Upper lobe of left lung (tissue), 6 donors: ENCODE measurements at regions not wholly inside any gene's neighbourhood (a gene's known extent, or its start where the extent isn't known, plus 50 kb on each side); places are given as distances from the start of the nearest gene placed in this dataset.

Experiments used
- ATAC-seq, 2 donors: fragments of 200-7000 bp; cut with Tn5 transposase; one replicate each; pipeline ENCODE4 v1.9.1; 2022; ENCODE audit warnings: mild to moderate bottlenecking in 2 of 2, moderate library complexity in 2 of 2; ENCODE audit not compliant: low FRiP score in 2 of 2
- DNase-seq, 2 donors: peaks; one replicate each; pipeline ENCODE4 v3.0.0-alpha.2; 2019 to 2020
- H3K27ac ChIP-seq, 4 donors: fragments of 200-600 bp; sonication (generic); one replicate each; pipeline ENCODE4 v1.5.1; 2016 to 2019
- H3K27me3 ChIP-seq, 4 donors: fragments of 200-600 bp; sonication (generic); one replicate each; pipeline ENCODE4 v1.5.1; 2017 to 2019
- H3K36me3 ChIP-seq, 4 donors: fragments of 200-600 bp; sonication (generic); one replicate each; pipeline ENCODE4 v1.5.1; 2016 to 2019
- H3K4me1 ChIP-seq, 4 donors: fragments of 200-600 bp; sonication (generic); one replicate each; pipeline ENCODE4 v1.5.1; 2018 to 2019
- H3K4me3 ChIP-seq, 4 donors: fragments of 200-600 bp; sonication (generic); one replicate each; pipeline ENCODE4 v1.5.1; 2017 to 2019; ENCODE audit warnings: mild to moderate bottlenecking in 2 of 4, moderate library complexity in 1 of 4
- H3K9me3 ChIP-seq, 4 donors: fragments of 200-600 bp; sonication (generic); one replicate each; pipeline ENCODE4 v1.5.1; 2018 to 2019
- EP300 ChIP-seq, 4 donors: sonication (generic); formaldehyde crosslinking; IDR thresholded peaks; one replicate each; pipeline ENCODE4 v1.5.1; 2017; ENCODE audit warnings: antibody characterized with exemption in 4 of 4, control low read depth in 2 of 4
- POLR2A ChIP-seq, 4 donors: fragments of 450-650 bp; IDR thresholded peaks; one replicate each; pipeline ENCODE4 v1.5.1; 2016 to 2017; ENCODE audit warnings: antibody characterized with exemption in 4 of 4, mild to moderate bottlenecking in 2 of 4
- POLR2AphosphoS5 ChIP-seq, 2 donors: sonication (generic); formaldehyde crosslinking; IDR thresholded peaks; one replicate each; pipeline ENCODE4 v1.5.1; 2017; ENCODE audit warnings: antibody characterized with exemption in 2 of 2
- WGBS, 2 donors: methylation state at CpG; one replicate each; pipeline ENCODE4 v1.1.5; 2017 to 2018; 5-methylcytosine and 5-hydroxymethylcytosine counted together
- TF ChIP-seq, protein P1 (sequence below), 6 experiments: fragments of 450-650 bp in 4 of 6; fragments of 200-600 bp in 2 of 6; sonication (generic) in 2 of 6; IDR thresholded peaks; one replicate each; pipeline ENCODE4 v1.5.1; 2016 to 2019; ENCODE audit warnings: antibody characterized with exemption in 6 of 6
- donor health status: DM: no; HTN: no; CAD: no; lungs with moderate emphysema.
- donor health status: DM: no; HTN: yes; CAD: no; lungs with severe emphysema.

DNA sequence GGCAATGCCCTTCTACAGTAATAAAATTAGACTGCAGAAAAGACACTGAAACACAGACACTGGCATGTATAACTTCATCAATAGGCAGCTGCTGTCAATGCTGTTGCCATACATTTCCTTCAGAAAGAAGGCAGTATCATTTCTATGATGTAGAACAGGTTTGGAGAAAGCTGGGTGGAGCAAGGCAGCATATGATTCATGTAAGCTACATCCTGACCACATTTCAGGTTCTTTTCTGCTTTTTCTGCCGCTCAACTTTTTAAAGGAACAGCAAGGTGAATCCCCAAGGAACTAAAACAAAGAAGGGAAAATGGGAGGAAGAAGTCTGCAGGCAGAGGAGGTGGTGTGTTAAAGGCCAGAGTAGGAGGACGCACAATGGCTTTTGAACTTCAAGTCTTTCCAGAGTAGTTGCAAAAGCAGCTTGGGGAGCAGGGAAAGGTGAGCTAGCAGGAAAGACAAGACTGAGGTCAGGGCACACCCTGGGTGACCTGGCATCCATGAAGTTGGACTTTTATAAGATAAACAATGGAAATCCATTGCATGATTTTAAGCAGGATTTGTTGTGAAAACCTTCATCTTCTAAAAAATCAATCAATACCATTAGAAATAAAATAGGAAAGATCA is 142.1 kb downstream of the MED10 start:
- WGBS, 2 donors: 86 to 94% methylated on average over 2 of the region's 2 CpGs
- TF ChIP-seq EP300 (IDR thresholded peaks at IDR 0.05) (no peak), POLR2A (IDR thresholded peaks at IDR 0.05) (no peak), POLR2AphosphoS5 (IDR thresholded peaks at IDR 0.05) (no peak)
- TF ChIP-seq, protein P1, sequence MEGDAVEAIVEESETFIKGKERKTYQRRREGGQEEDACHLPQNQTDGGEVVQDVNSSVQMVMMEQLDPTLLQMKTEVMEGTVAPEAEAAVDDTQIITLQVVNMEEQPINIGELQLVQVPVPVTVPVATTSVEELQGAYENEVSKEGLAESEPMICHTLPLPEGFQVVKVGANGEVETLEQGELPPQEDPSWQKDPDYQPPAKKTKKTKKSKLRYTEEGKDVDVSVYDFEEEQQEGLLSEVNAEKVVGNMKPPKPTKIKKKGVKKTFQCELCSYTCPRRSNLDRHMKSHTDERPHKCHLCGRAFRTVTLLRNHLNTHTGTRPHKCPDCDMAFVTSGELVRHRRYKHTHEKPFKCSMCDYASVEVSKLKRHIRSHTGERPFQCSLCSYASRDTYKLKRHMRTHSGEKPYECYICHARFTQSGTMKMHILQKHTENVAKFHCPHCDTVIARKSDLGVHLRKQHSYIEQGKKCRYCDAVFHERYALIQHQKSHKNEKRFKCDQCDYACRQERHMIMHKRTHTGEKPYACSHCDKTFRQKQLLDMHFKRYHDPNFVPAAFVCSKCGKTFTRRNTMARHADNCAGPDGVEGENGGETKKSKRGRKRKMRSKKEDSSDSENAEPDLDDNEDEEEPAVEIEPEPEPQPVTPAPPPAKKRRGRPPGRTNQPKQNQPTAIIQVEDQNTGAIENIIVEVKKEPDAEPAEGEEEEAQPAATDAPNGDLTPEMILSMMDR (IDR thresholded peaks at IDR 0.05): no peak
- no peak overlapping the region for H3K4me3 ChIP-seq
- no peak overlapping the region for H3K27ac ChIP-seq
- no peak for ATAC-seq
- no peaks in the 10 kb centered on the region for H3K36me3 ChIP-seq
- DNase-seq: no peak
- H3K4me1 ChIP-seq: no peaks in the 10 kb centered on the region
- H3K27me3 ChIP-seq: no peaks in the 10 kb centered on the region
- H3K9me3 ChIP-seq: no peaks in the 10 kb centered on the region

DNA sequence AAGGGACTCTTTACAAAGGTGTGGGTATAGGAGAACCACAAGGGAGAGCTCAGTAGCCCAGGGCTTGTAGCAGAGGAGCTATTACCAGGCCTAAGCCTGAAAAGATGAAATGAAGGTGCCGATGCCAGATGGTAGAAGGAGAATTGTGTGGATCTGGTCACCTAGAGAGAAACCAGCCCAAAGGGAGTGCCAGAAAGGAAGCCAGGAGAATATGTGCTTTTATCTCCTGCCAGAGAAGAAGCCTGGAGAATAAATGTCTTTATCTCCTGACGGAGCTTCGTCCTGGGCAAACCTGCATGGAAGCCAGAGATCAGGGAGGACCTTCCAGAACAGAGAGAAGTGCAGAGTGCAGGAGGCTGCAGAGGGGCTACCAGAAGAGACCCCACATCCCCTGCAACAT is 142.6 kb downstream of the MED10 start:
- H3K4me1 ChIP-seq: no peaks in the 10 kb centered on the region
- no peak overlapping the region for H3K4me3 ChIP-seq
- H3K27ac ChIP-seq: no peak overlapping the region
- no peaks in the 10 kb centered on the region for H3K36me3 ChIP-seq
- H3K27me3 ChIP-seq: no peaks in the 10 kb centered on the region
- no peaks in the 10 kb centered on the region for H3K9me3 ChIP-seq
- ATAC-seq (no peak), DNase-seq (no peak)
- TF ChIP-seq, protein P1 (IDR thresholded peaks at IDR 0.05): no peak
- TF ChIP-seq POLR2AphosphoS5 (IDR thresholded peaks at IDR 0.05) (no peak), POLR2A (IDR thresholded peaks at IDR 0.05) (no peak), EP300 (IDR thresholded peaks at IDR 0.05) (no peak)
- 82 to 93% methylated on average over 3 of the region's 3 CpGs for WGBS, 2 donors

DNA sequence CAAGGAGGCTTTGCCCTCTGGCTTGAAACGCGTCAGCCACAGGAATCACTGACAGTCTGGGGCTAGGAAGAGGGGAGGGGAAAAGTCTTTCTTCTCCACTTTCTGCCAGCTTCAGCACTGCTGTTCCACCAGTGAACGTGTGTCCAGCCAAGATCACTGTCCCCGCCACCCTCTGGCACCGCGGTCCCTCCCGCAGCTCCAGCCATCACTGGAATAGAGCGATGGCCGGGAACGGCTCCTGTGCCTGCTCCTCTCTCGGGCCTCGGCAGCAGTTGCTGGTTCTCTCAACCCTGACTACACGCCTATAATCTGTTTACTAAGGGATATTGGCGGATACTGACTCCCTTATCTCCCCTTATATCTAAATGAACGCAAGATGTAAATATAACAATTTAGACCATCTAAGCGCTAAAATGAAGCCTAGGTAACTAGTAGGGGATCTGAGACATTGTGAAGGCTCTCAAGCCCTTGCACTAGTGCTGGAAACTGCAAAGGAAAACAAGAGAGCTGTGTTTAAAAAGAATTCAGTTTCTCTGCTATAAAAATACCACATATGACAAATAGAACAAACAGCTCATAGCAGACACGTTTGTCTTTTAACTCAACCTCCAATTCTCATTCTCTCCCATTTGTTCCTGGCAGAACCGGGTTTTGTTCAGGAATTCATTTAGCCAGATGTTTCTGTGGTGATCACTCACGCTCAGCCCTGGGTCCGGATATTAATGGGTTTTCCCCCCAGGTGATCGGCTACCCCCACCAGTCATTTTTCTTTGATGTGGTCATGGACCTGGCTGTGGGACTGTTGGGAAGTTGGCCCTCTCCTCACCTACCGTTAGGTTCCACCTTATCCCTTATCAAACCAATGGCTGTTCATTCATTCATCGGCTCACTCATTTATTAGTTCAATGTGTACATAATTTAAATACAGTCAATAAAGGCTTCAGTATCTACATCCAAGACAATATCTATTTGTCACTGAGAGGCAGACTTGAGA is 149.8 kb downstream of the MED10 start:
- no peaks in the 10 kb centered on the region for H3K4me1 ChIP-seq
- H3K27ac ChIP-seq: no peak overlapping the region
- no peaks in the 10 kb centered on the region for H3K27me3 ChIP-seq
- TF ChIP-seq POLR2A (IDR thresholded peaks at IDR 0.05) (no peak), POLR2AphosphoS5 (IDR thresholded peaks at IDR 0.05) (no peak), EP300 (IDR thresholded peaks at IDR 0.05) (no peak)
- TF ChIP-seq, protein P1 (IDR thresholded peaks at IDR 0.05): no peak
- ATAC-seq (no peak), DNase-seq (peak in 1 of 2 donors; percentile 48)
- no peaks in the 10 kb centered on the region for H3K36me3 ChIP-seq
- WGBS, 2 donors: 85% methylated on average over 23 of the region's 23 CpGs
- H3K9me3 ChIP-seq: no peaks in the 10 kb centered on the region
- no peak overlapping the region for H3K4me3 ChIP-seq

DNA sequence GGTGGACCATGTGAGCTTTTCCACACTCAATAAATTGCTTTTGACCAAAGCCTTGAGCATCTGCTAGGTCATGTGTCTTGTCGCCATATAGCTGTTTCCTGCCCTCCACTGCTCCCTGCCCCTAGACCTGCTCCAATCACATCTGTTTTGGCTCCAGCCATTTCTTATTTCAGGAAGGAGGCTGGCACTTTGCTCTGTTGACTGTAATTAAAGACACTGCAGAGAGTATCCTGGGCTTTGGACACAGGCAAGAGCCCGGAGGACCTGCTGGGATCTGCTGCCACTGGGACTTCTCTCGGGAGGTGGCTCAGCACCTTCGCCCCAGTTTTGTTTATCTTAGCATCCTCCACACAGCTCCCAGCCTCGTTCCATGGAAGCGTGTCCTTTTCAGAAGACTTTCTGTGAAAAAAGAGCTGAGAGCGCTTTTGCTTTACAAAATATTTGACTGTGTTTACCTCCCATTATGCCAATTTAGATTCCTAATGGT is 153.2 kb downstream of the MED10 start:
- DNase-seq (no peak), ATAC-seq (no peak)
- Histone ChIP-seq H3K4me1 (no peaks in the 10 kb centered on the region), H3K36me3 (no peaks in the 10 kb centered on the region), H3K4me3 (no peak overlapping the region), H3K27me3 (no peaks in the 10 kb centered on the region), H3K9me3 (no peaks in the 10 kb centered on the region), H3K27ac (no peak overlapping the region)
- 64 to 71% methylated on average over 7 of the region's 7 CpGs for WGBS, 2 donors
- no peak for TF ChIP-seq POLR2AphosphoS5 (IDR thresholded peaks at IDR 0.05)
- TF ChIP-seq, protein P1 (IDR thresholded peaks at IDR 0.05): no peak
- no peak for TF ChIP-seq POLR2A (IDR thresholded peaks at IDR 0.05)
- no peak for TF ChIP-seq EP300 (IDR thresholded peaks at IDR 0.05)
